PC-3 (cell line): ENCODE measurements at regions not wholly inside any gene's neighbourhood (a gene's known extent, or its start where the extent isn't known, plus 50 kb on each side); places are given as distances from the start of the nearest gene placed in this dataset.
"Not testable (repeated sequence)": the region's sequence is repeated elsewhere in the genome, so short reads cannot be mapped to it uniquely, and the experiment has no call there.

Experiments used
- ATAC-seq: fragments of 200-7000 bp; cut with Tn5 transposase; 2 replicates; pipeline ENCODE4 v1.9.1; 2020; ENCODE audit warnings: mild to moderate bottlenecking, moderate library complexity
- BruUV-seq: library from RNA; stranded (reverse); fragments of 400-500 nt; replicated peaks from 2 replicates; lab custom pipeline; 2021; lab: Mats Ljungman, UMichigan
- CTCF ChIA-PET: fragments of 300-600 bp; sonication (Branson Sonifier 250); formaldehyde crosslinking; loops from one replicate; lab custom pipeline; 2022; ENCODE audit warnings: antibody characterized with exemption; lab: Charles Lee
- POLR2A ChIA-PET: fragments of 300-600 bp; sonication (Branson Sonifier 250); formaldehyde crosslinking; loops from one replicate; lab custom pipeline; 2022; ENCODE audit warnings: antibody characterized with exemption; ENCODE audit not compliant: unreplicated experiment; lab: Charles Lee
- DNase-seq: peaks from one replicate; pipeline ENCODE4 v3.0.0-alpha.2; 2015
- H2AFZ ChIP-seq: fragments of 300-600 bp; sonication (generic); 2 replicates; pipeline ENCODE4 v1.6.0; 2016; ENCODE audit warnings: antibody characterized with exemption, low read length
- H3F3A ChIP-seq: fragments of 300-600 bp; sonication (generic); one replicate; pipeline ENCODE4 v1.6.0; 2017; ENCODE audit warnings: antibody characterized with exemption, low read length, control low read depth, mild to moderate bottlenecking; ENCODE audit not compliant: unreplicated experiment
- H3K27ac ChIP-seq: fragments of 300-600 bp; sonication (generic); 2 replicates; pipeline ENCODE4 v1.5.1; 2016; ENCODE audit warnings: mild to moderate bottlenecking, low read length
- H3K27me3 ChIP-seq: fragments of 300-600 bp; sonication (generic); 2 replicates; pipeline ENCODE4 v1.6.1; 2016; ENCODE audit warnings: low read length, mixed read lengths
- H3K36me3 ChIP-seq: fragments of 300-600 bp; sonication (generic); 2 replicates; pipeline ENCODE4 v1.6.1; 2016; ENCODE audit warnings: low read depth, mixed run types, low read length, mixed read lengths
- H3K4me1 ChIP-seq: fragments of 300-600 bp; sonication (generic); 2 replicates; pipeline ENCODE4 v1.5.1; 2016; ENCODE audit warnings: low read length; ENCODE audit not compliant: insufficient read depth
- H3K4me2 ChIP-seq: fragments of 300-600 bp; sonication (generic); 2 replicates; pipeline ENCODE4 v1.6.0; 2016; ENCODE audit warnings: low read length
- H3K4me3 ChIP-seq: fragments of 300-600 bp; sonication (generic); 2 replicates; pipeline ENCODE4 v1.5.1; 2016; ENCODE audit warnings: mild to moderate bottlenecking, low read length, mixed read lengths
- H3K79me2 ChIP-seq: fragments of 300-600 bp; sonication (generic); 2 replicates; pipeline ENCODE4 v1.6.1; 2017; ENCODE audit warnings: low read length, mixed read lengths
- H3K9ac ChIP-seq: fragments of 300-600 bp; sonication (generic); 2 replicates; pipeline ENCODE4 v1.6.0; 2016; ENCODE audit warnings: mild to moderate bottlenecking, low read length
- H3K9me2 ChIP-seq: fragments of 300-600 bp; sonication (generic); replicated peaks from 2 replicates; pipeline ENCODE4 v1.6.1; 2016; ENCODE audit warnings: mixed run types, low read length, mixed read lengths
- H3K9me3 ChIP-seq: fragments of 300-600 bp; sonication (generic); 2 replicates; pipeline ENCODE4 v1.6.1; 2016; ENCODE audit warnings: low read length, mixed read lengths
- H4K20me1 ChIP-seq: fragments of 300-600 bp; sonication (generic); 2 replicates; pipeline ENCODE4 v1.6.1; 2016; ENCODE audit warnings: low read length, mixed read lengths
- EZH2 ChIP-seq: fragments of 300-600 bp; sonication (generic); IDR thresholded peaks from one replicate; pipeline ENCODE4 v1.6.1; 2017; ENCODE audit warnings: antibody characterized with exemption, mild to moderate bottlenecking, low read length; ENCODE audit not compliant: unreplicated experiment
- EZH2phosphoT487 ChIP-seq: fragments of 300-600 bp; sonication (generic); IDR thresholded peaks from 2 replicates; pipeline ENCODE4 v1.6.1; 2018; ENCODE audit warnings: mild to moderate bottlenecking, antibody characterized with exemption, low read length, borderline replicate concordance
- intact Hi-C: fragments of 100-400 bp; cut with micrococcal nuclease; formaldehyde crosslinking; loops from 2 replicates; pipeline ENCODE4 v1.9.0; 2023
- TF ChIP-seq, protein P1 (sequence below): fragments of 300-600 bp; sonication (generic); conservative IDR thresholded peaks from 2 replicates; pipeline ENCODE4 v1.5.1; 2017; ENCODE audit warnings: antibody characterized with exemption, low read depth, mild to moderate bottlenecking, low read length

DNA sequence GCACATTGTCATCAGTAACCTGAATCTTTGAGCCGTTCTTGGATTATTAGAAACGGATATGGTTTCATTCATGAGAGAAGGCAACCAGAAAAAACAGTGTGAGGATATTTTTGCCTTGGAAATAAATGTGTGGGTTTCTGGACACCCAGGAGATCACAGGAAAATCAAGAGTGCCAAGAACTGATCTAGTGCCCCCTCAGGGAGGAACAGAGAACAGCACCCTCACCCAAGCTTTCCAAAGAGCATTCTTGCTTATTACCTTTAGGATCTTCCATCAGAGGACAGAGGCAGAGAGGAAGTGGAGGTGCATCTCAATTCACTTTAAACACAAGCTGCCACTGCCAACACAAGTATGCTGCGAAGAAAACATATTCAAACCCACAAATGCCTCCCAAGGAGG, 851.5 kb upstream of the COBL start:
- Histone ChIP-seq H3K27me3 (no peaks in the 10 kb centered on the region; the same call in 1 of the 2 replicates), H3K27ac (no peak overlapping the region), H3K9me3 (no peaks in the 10 kb centered on the region), H2AFZ (no peak overlapping the region), H3K36me3 (no peaks in the 10 kb centered on the region), H3F3A (no peaks in the 10 kb centered on the region), H3K4me2 (no peak overlapping the region), H3K4me3 (no peak overlapping the region), H3K9me2 (no peaks in the 10 kb centered on the region), H3K4me1 (no peaks in the 10 kb centered on the region), H4K20me1 (no peaks in the 10 kb centered on the region), H3K79me2 (no peaks in the 10 kb centered on the region), H3K9ac (no peak overlapping the region)
- CTCF ChIA-PET, result no interaction called here
- DNase-seq (no peak), ATAC-seq (no peak)
- POLR2A ChIA-PET, result no interaction called here
- intact Hi-C loops, result no loop called here
- no TSS peak for BruUV-seq
- no peak for TF ChIP-seq EZH2phosphoT487
- TF ChIP-seq, protein P1, sequence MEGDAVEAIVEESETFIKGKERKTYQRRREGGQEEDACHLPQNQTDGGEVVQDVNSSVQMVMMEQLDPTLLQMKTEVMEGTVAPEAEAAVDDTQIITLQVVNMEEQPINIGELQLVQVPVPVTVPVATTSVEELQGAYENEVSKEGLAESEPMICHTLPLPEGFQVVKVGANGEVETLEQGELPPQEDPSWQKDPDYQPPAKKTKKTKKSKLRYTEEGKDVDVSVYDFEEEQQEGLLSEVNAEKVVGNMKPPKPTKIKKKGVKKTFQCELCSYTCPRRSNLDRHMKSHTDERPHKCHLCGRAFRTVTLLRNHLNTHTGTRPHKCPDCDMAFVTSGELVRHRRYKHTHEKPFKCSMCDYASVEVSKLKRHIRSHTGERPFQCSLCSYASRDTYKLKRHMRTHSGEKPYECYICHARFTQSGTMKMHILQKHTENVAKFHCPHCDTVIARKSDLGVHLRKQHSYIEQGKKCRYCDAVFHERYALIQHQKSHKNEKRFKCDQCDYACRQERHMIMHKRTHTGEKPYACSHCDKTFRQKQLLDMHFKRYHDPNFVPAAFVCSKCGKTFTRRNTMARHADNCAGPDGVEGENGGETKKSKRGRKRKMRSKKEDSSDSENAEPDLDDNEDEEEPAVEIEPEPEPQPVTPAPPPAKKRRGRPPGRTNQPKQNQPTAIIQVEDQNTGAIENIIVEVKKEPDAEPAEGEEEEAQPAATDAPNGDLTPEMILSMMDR, result peak; percentile 41

DNA sequence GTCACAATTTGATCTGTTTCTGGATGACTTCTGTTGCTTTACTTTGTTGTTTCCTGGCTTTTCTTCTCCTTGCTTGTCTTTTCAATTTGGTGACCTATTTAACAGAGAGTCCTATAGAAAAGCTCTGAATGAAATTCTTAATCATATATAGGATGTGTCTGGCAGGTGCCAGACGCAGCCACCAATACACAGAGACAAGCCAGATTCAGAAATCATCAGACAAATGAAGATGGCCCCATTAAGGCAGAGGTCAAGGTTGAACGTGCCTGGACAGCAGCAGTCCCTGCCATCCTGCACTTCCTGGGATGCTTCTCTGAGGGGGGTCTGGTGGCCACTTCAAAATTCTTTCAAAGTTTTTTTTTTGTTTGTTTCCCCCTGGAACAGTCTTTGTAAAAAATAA, 846.7 kb upstream of the COBL start:
- no peaks in the 10 kb centered on the region for H3K9me3 ChIP-seq
- H3K79me2 ChIP-seq, result no peaks in the 10 kb centered on the region
- no peaks in the 10 kb centered on the region for H3K4me1 ChIP-seq
- DNase-seq (no peak), ATAC-seq (no peak)
- no peak overlapping the region for H3K4me3 ChIP-seq
- no peaks in the 10 kb centered on the region for H3K9me2 ChIP-seq
- H3K27ac ChIP-seq, result no peak overlapping the region
- intact Hi-C loops, result no loop called here
- ChIA-PET CTCF (no interaction called here), POLR2A (no interaction called here)
- no peak overlapping the region for H2AFZ ChIP-seq
- H3K4me2 ChIP-seq, result no peak overlapping the region
- no peaks in the 10 kb centered on the region for H3K36me3 ChIP-seq
- H4K20me1 ChIP-seq, result no peaks in the 10 kb centered on the region
- H3K27me3 ChIP-seq, result no peaks in the 10 kb centered on the region; the same call in 1 of the 2 replicates
- H3K9ac ChIP-seq, result no peak overlapping the region
- no peak for TF ChIP-seq EZH2phosphoT487
- TF ChIP-seq EZH2, result no peak
- TF ChIP-seq, protein P1, result no peak
- BruUV-seq, result no TSS peak
- H3F3A ChIP-seq, result no peaks in the 10 kb centered on the region

DNA sequence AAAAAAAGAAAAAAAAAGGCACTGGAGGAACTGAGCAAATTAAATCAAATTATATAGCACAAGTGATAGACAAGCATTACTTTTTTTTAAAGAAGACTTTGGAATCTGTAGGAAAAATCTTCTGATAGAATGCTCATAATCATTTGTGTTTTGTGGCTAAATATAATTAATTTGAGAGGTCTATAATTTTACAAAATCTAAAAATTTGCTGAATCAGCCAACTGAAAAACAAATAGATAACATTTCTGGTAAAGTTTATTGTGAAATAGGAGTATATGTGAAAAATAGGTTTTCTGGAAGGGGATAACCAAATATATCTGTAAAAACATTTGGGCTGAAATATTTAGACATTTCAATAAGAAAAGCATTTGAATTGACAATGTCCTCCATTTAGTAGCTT, 844.9 kb upstream of the COBL start:
- no peak overlapping the region for H3K9ac ChIP-seq
- ChIA-PET POLR2A (no interaction called here), CTCF (no interaction called here)
- H3F3A ChIP-seq, result no peaks in the 10 kb centered on the region
- no peaks in the 10 kb centered on the region for H3K9me2 ChIP-seq
- no peak overlapping the region for H3K27ac ChIP-seq
- no TSS peak for BruUV-seq
- H3K9me3 ChIP-seq, result no peaks in the 10 kb centered on the region
- no peaks in the 10 kb centered on the region for H3K79me2 ChIP-seq
- TF ChIP-seq, protein P1, result no peak
- TF ChIP-seq EZH2 (no peak), EZH2phosphoT487 (no peak)
- ATAC-seq (no peak), DNase-seq (no peak)
- no peaks in the 10 kb centered on the region for H3K36me3 ChIP-seq
- no peak overlapping the region for H3K4me2 ChIP-seq
- no peaks in the 10 kb centered on the region for H3K27me3 ChIP-seq
- H4K20me1 ChIP-seq, result no peaks in the 10 kb centered on the region
- intact Hi-C loops, result no loop called here
- no peaks in the 10 kb centered on the region for H3K4me1 ChIP-seq
- H2AFZ ChIP-seq, result no peak overlapping the region
- H3K4me3 ChIP-seq, result no peak overlapping the region

DNA sequence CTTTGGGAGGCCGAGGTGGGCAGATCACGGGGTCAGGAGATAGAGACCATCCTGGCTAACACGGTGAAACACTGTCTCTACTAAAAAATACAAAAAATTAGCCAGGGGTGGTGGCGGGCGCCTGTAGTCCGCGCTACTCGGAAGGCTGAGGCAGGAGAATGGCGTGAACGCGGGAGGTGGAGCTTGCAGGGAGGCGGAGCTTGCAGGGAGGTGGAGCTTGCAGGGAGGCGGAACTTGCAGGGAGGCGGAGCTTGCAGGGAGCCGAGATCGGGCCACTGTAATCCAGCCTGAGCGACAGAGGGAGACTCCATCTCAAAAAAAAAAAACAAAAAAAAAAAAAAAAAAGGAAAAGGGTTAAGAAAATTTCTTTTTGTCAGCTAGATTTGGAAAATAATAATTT, 842.8 kb upstream of the COBL start:
- DNase-seq, H4K20me1 ChIP-seq, H3K4me1 ChIP-seq, H3K4me2 ChIP-seq, H3K27me3 ChIP-seq, CTCF ChIA-PET, H3K36me3 ChIP-seq, POLR2A ChIA-PET, ATAC-seq, intact Hi-C loops, H3K9ac ChIP-seq, H3F3A ChIP-seq, H2AFZ ChIP-seq, H3K9me2 ChIP-seq, H3K9me3 ChIP-seq, H3K27ac ChIP-seq, H3K79me2 ChIP-seq, BruUV-seq, H3K4me3 ChIP-seq: not testable (repeated sequence)
